ENCODE measurements at regions not wholly inside any gene's neighbourhood (a gene's known extent, or its start where the extent isn't known, plus 50 kb on each side); places are given as distances from the start of the nearest gene placed in this dataset.
"Not testable (repeated sequence)": the region's sequence is repeated elsewhere in the genome, so short reads cannot be mapped to it uniquely, and the experiment has no call there.

GRCh38 chr6:56821005-56821432, 133.9 kb upstream of the BEND6 start:
- no peak for DNase-seq (ENCODE audit: low read depth)
- no peak overlapping the region for H3K4me3 ChIP-seq (replicated peaks; ENCODE audit: low read depth, low read length)
- no peak for TF ChIP-seq CTCF (IDR thresholded peaks at IDR 0.05; ENCODE audit: low read length, missing control alignments)

- no peak for TF ChIP-seq CTCF (IDR thresholded peaks at IDR 0.05; ENCODE audit: low read length, missing control alignments)
- DNase-seq (ENCODE audit: low read depth) = no peak
- no peak overlapping the region for H3K4me3 ChIP-seq (replicated peaks; ENCODE audit: low read depth, low read length)
Observed at GRCh38 chr6:56820060-56820459, 134.8 kb upstream of the BEND6 start.

GRCh38 chr6:56819604-56820003, 135.3 kb upstream of the BEND6 start:
- H3K4me3 ChIP-seq (replicated peaks; ENCODE audit: low read depth, low read length) = no peak overlapping the region
- TF ChIP-seq CTCF (IDR thresholded peaks at IDR 0.05; ENCODE audit: low read length, missing control alignments) = no peak
- no peak for DNase-seq (ENCODE audit: low read depth)

GRCh38 chr6:56816370-56816769, 138.5 kb upstream of the BEND6 start:
- DNase-seq (ENCODE audit: low read depth) = no peak
- TF ChIP-seq CTCF (IDR thresholded peaks at IDR 0.05; ENCODE audit: low read length, missing control alignments) = no peak

GRCh38 chr6:56815436-56815835, 139.5 kb upstream of the BEND6 start:
- no peak for TF ChIP-seq CTCF (IDR thresholded peaks at IDR 0.05; ENCODE audit: low read length, missing control alignments)
- H3K4me3 ChIP-seq (replicated peaks; ENCODE audit: low read depth, low read length) = no peak overlapping the region
- no peak for DNase-seq (ENCODE audit: low read depth)

More at GRCh38 chr6:56816370-56816769, 138.5 kb upstream of the BEND6 start:
- H3K4me3 ChIP-seq (replicated peaks; ENCODE audit: low read depth, low read length) = no peak overlapping the region

- no peak for TF ChIP-seq CTCF (IDR thresholded peaks at IDR 0.05; ENCODE audit: low read length, missing control alignments)
- H3K4me3 ChIP-seq (replicated peaks; ENCODE audit: low read depth, low read length) = no peak overlapping the region
- DNase-seq (ENCODE audit: low read depth) = no peak
Observed at GRCh38 chr6:56814802-56815201, 140.1 kb upstream of the BEND6 start.

- no peak for DNase-seq (ENCODE audit: low read depth)
- no peak for TF ChIP-seq CTCF (IDR thresholded peaks at IDR 0.05; ENCODE audit: low read length, missing control alignments)
- H3K4me3 ChIP-seq (replicated peaks; ENCODE audit: low read depth, low read length) = no peak overlapping the region
Observed at GRCh38 chr6:56814308-56814707, 140.6 kb upstream of the BEND6 start.

- DNase-seq (ENCODE audit: low read depth) = not testable (repeated sequence)
Observed at GRCh38 chr6:56812851-56813250, 142.1 kb upstream of the BEND6 start.

More at GRCh38 chr6:56812851-56813250, 142.1 kb upstream of the BEND6 start:
- not testable (repeated sequence) for H3K4me3 ChIP-seq (replicated peaks; ENCODE audit: low read depth, low read length)

Measured in fibroblast of pulmonary artery (primary cell).